ENCODE measurements at regions not wholly inside any gene's neighbourhood (a gene's known extent, or its start where the extent isn't known, plus 50 kb on each side); places are given as distances from the start of the nearest gene placed in this dataset.
"Not testable (repeated sequence)": the region's sequence is repeated elsewhere in the genome, so short reads cannot be mapped to it uniquely, and the experiment has no call there.

GRCh38 chr10:34886906-34887642 is 72.0 kb upstream of the PARD3 start:
- ChIA-PET POLR2A (no interaction called here), CTCF (no interaction called here)
- Mint-ChIP-seq H3K4me3 (no peak overlapping the region), H3K9me3 (no peaks in the 10 kb centered on the region), H3K4me1 (no peaks in the 10 kb centered on the region), H3K27ac (no peak overlapping the region), H3K27me3 (no peaks in the 10 kb centered on the region), H3K36me3 (ENCODE audit: low read depth) (no peaks in the 10 kb centered on the region)
- intact Hi-C loops (cut with micrococcal nuclease): no loop called here
- DNase-seq (no peak), ATAC-seq (ENCODE audit: low read depth) (no peak)
- TF ChIP-seq, protein P1, sequence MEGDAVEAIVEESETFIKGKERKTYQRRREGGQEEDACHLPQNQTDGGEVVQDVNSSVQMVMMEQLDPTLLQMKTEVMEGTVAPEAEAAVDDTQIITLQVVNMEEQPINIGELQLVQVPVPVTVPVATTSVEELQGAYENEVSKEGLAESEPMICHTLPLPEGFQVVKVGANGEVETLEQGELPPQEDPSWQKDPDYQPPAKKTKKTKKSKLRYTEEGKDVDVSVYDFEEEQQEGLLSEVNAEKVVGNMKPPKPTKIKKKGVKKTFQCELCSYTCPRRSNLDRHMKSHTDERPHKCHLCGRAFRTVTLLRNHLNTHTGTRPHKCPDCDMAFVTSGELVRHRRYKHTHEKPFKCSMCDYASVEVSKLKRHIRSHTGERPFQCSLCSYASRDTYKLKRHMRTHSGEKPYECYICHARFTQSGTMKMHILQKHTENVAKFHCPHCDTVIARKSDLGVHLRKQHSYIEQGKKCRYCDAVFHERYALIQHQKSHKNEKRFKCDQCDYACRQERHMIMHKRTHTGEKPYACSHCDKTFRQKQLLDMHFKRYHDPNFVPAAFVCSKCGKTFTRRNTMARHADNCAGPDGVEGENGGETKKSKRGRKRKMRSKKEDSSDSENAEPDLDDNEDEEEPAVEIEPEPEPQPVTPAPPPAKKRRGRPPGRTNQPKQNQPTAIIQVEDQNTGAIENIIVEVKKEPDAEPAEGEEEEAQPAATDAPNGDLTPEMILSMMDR (IDR thresholded peaks at IDR 0.05): no peak

GRCh38 chr10:34885898-34886297 is 70.8 kb upstream of the PARD3 start:
- Mint-ChIP-seq H3K27me3 (no peaks in the 10 kb centered on the region), H3K36me3 (ENCODE audit: low read depth) (no peaks in the 10 kb centered on the region), H3K4me3 (no peak overlapping the region), H3K4me1 (no peaks in the 10 kb centered on the region), H3K9me3 (no peaks in the 10 kb centered on the region), H3K27ac (no peak overlapping the region)
- ATAC-seq (ENCODE audit: low read depth): no peak
- CTCF ChIA-PET: no interaction called here
- POLR2A ChIA-PET: no interaction called here
- TF ChIP-seq, protein P1 (IDR thresholded peaks at IDR 0.05): no peak
- no peak for DNase-seq
- intact Hi-C loops (cut with micrococcal nuclease): no loop called here

DNA sequence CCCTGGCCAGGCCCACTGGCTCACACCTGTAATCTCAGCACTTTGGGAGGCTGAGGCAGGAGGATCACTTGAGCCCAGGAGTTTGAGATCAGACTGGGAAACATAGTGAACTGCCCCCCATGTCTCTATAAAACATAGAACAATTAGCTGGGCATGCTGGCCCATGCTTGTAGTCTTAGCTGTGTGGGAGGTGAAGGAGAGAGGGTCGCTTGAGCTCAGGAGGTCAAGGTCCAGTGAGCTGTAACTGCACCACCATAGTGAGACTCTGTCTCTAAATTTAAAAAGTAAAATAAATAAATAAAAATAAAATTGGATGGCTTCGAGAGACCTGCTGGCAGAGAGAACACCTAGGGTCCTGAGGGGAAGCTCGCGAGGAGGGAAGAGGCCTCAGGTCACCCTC is 69.9 kb upstream of the PARD3 start:
- H3K4me1 Mint-ChIP-seq: no peaks in the 10 kb centered on the region
- H3K27me3 Mint-ChIP-seq: no peaks in the 10 kb centered on the region
- no peaks in the 10 kb centered on the region for H3K36me3 Mint-ChIP-seq (ENCODE audit: low read depth)
- DNase-seq (no peak), ATAC-seq (ENCODE audit: low read depth) (no peak)
- TF ChIP-seq, protein P1 (IDR thresholded peaks at IDR 0.05): no peak
- intact Hi-C loops (cut with micrococcal nuclease): no loop called here
- H3K27ac Mint-ChIP-seq: no peak overlapping the region
- H3K9me3 Mint-ChIP-seq: no peaks in the 10 kb centered on the region
- POLR2A ChIA-PET: no interaction called here
- CTCF ChIA-PET: no interaction called here
- H3K4me3 Mint-ChIP-seq: no peak overlapping the region

DNA sequence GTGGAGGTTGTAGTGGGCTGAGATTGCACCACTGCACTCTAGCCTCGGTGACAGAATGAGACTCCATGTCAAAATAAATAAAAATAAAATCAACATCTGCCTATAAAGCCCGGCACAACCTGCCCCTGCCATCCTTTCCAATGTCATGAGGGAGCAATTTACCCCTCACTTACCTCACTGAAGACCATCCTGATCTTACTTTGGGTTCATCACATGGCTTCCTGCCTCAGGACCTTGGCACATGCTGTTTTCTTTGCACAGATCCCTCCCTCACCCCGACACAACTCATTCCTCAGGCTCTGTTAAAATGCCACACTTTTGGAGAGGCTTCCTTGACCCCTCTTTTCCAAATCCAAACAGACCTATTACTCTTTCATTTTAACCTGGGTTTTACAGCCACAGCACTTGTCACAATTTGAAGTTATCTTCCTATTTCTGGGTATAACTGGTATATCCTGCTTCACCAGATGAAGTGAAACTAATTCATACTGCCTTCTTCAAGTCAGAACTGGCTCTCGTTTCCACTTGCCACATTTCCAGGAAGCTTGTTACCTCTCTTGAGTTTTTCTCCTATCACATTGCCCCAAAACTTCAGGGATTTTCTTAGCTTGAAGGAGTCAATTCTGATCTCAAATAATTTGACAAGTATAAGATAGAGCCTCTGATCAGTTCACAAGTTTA is 69.3 kb upstream of the PARD3 start:
- POLR2A ChIA-PET: no interaction called here
- Mint-ChIP-seq H3K4me3 (no peak overlapping the region), H3K27me3 (no peaks in the 10 kb centered on the region), H3K9me3 (no peaks in the 10 kb centered on the region), H3K27ac (no peak overlapping the region), H3K4me1 (no peaks in the 10 kb centered on the region), H3K36me3 (ENCODE audit: low read depth) (no peaks in the 10 kb centered on the region)
- no peak for DNase-seq
- TF ChIP-seq, protein P1 (IDR thresholded peaks at IDR 0.05): no peak
- CTCF ChIA-PET: no interaction called here
- intact Hi-C loops (cut with micrococcal nuclease): no loop called here
- ATAC-seq (ENCODE audit: low read depth): no peak

GRCh38 chr10:34880817-34881216 is 65.7 kb upstream of the PARD3 start:
- H3K27me3 Mint-ChIP-seq: no peaks in the 10 kb centered on the region
- DNase-seq (no peak), ATAC-seq (ENCODE audit: low read depth) (no peak)
- intact Hi-C loops (cut with micrococcal nuclease): no loop called here
- no peaks in the 10 kb centered on the region for H3K36me3 Mint-ChIP-seq (ENCODE audit: low read depth)
- ChIA-PET CTCF (no interaction called here), POLR2A (no interaction called here)
- no peak overlapping the region for H3K27ac Mint-ChIP-seq
- H3K4me1 Mint-ChIP-seq: no peaks in the 10 kb centered on the region
- no peaks in the 10 kb centered on the region for H3K9me3 Mint-ChIP-seq
- no peak overlapping the region for H3K4me3 Mint-ChIP-seq
- TF ChIP-seq, protein P1 (IDR thresholded peaks at IDR 0.05): no peak

- POLR2A ChIA-PET; ATAC-seq (ENCODE audit: low read depth); H3K27me3 Mint-ChIP-seq; H3K4me1 Mint-ChIP-seq; H3K9me3 Mint-ChIP-seq; CTCF ChIA-PET; H3K36me3 Mint-ChIP-seq (ENCODE audit: low read depth); H3K27ac Mint-ChIP-seq; DNase-seq; H3K4me3 Mint-ChIP-seq; intact Hi-C loops (cut with micrococcal nuclease): not testable (repeated sequence)
These were observed 63.6 kb upstream of the PARD3 start for GRCh38 chr10:34878651-34879050.

Measured in activated B cell treated with CpG ODN at 0.5 μM for 24 hours (primary cell).